H9 (cell line): ENCODE measurements at regions not wholly inside any gene's neighbourhood (a gene's known extent, or its start where the extent isn't known, plus 50 kb on each side); places are given as distances from the start of the nearest gene placed in this dataset.

Experiments
- DNase-seq: peaks from one replicate; pipeline ENCODE4 v3.0.0-alpha.2; 2017
- H2AFZ ChIP-seq: one replicate; pipeline ENCODE4 v1.6.1; 2013; ENCODE audit warnings: mild to moderate bottlenecking, low read length, control low read depth, moderate library complexity
- H2AK5ac ChIP-seq: 2 replicates; pipeline ENCODE4 v1.6.1; 2013; ENCODE audit warnings: low read length, control low read depth, mixed read lengths; ENCODE audit not compliant: insufficient read length
- H2BK120ac ChIP-seq: one replicate; pipeline ENCODE4 v1.6.1; 2013; ENCODE audit warnings: low read depth, mild to moderate bottlenecking, low read length, control low read depth, inconsistent platforms; ENCODE audit not compliant: poor library complexity, severe bottlenecking
- H2BK12ac ChIP-seq: 2 replicates; pipeline ENCODE4 v1.6.1; 2013; ENCODE audit warnings: low read length, control low read depth, mixed read lengths, low read depth; ENCODE audit not compliant: insufficient read length
- H2BK15ac ChIP-seq: 2 replicates; pipeline ENCODE4 v1.6.1; 2013; ENCODE audit warnings: low read depth, low read length, control low read depth
- H2BK20ac ChIP-seq: one replicate; pipeline ENCODE4 v1.6.1; 2013; ENCODE audit warnings: low read depth, mild to moderate bottlenecking, low read length, control low read depth, inconsistent platforms; ENCODE audit not compliant: poor library complexity, severe bottlenecking
- H2BK5ac ChIP-seq: 2 replicates; pipeline ENCODE4 v1.6.1; 2013; ENCODE audit warnings: low read length, control low read depth, mixed read lengths; ENCODE audit not compliant: insufficient read length
- H3K14ac ChIP-seq: 2 replicates; pipeline ENCODE4 v1.6.1; 2013; ENCODE audit warnings: low read length, control low read depth; ENCODE audit not compliant: insufficient read depth
- H3K18ac ChIP-seq: 2 replicates; pipeline ENCODE4 v1.6.1; 2013; ENCODE audit warnings: low read depth, mild to moderate bottlenecking, mixed read lengths, low read length, control low read depth; ENCODE audit not compliant: insufficient read length
- H3K23ac ChIP-seq: 2 replicates; pipeline ENCODE4 v1.6.1; 2013; ENCODE audit warnings: low read length, control low read depth, mixed read lengths, low read depth; ENCODE audit not compliant: insufficient read length
- H3K23me2 ChIP-seq: 2 replicates; pipeline ENCODE4 v1.6.1; 2013; ENCODE audit warnings: low read depth, mild to moderate bottlenecking, mixed read lengths, low read length, control low read depth; ENCODE audit not compliant: insufficient read length, poor library complexity, severe bottlenecking
- H3K27ac ChIP-seq: 2 replicates; pipeline ENCODE4 v1.5.1; 2013; ENCODE audit warnings: low read length, control low read depth, mixed read lengths, low read depth; ENCODE audit not compliant: insufficient read length
- H3K27me3 ChIP-seq: 2 replicates; pipeline ENCODE4 v1.6.1; 2013; ENCODE audit warnings: low read length, control low read depth, inconsistent platforms; ENCODE audit not compliant: insufficient read depth
- H3K4ac ChIP-seq: 2 replicates; pipeline ENCODE4 v1.6.1; 2013; ENCODE audit warnings: low read depth, mild to moderate bottlenecking, control low read depth, inconsistent platforms, low read length, moderate library complexity
- H3K4me1 ChIP-seq: 2 replicates; pipeline ENCODE4 v1.6.1; 2013; ENCODE audit warnings: low read length, control low read depth, inconsistent platforms; ENCODE audit not compliant: insufficient read depth
- H3K4me2 ChIP-seq: 2 replicates; pipeline ENCODE4 v1.6.1; 2013; ENCODE audit warnings: low read length, control low read depth, mixed read lengths; ENCODE audit not compliant: insufficient read length, insufficient read depth
- H3K56ac ChIP-seq: 2 replicates; pipeline ENCODE4 v1.6.1; 2013; ENCODE audit warnings: low read depth, mild to moderate bottlenecking, mixed read lengths, low read length, control low read depth; ENCODE audit not compliant: insufficient read length
- H3K79me1 ChIP-seq: 2 replicates; pipeline ENCODE4 v1.6.1; 2013; ENCODE audit warnings: low read depth, mild to moderate bottlenecking, moderate library complexity, low read length, control low read depth, inconsistent platforms; ENCODE audit not compliant: insufficient read depth, poor library complexity, severe bottlenecking
- H3K79me2 ChIP-seq: 2 replicates; pipeline ENCODE4 v1.6.1; 2013; ENCODE audit warnings: low read length, control low read depth, inconsistent platforms; ENCODE audit not compliant: insufficient read depth
- H3K9ac ChIP-seq: 2 replicates; pipeline ENCODE4 v1.6.1; 2013; ENCODE audit warnings: low read length, control low read depth, mixed read lengths; ENCODE audit not compliant: insufficient read length; ENCODE audit errors: extremely low read depth
- H3K9me3 ChIP-seq: one replicate; pipeline ENCODE4 v1.6.1; 2013; ENCODE audit warnings: low read depth, low read length, inconsistent platforms; ENCODE audit not compliant: control insufficient read depth
- H3T11ph ChIP-seq: one replicate; pipeline ENCODE4 v1.6.1; 2013; ENCODE audit warnings: mild to moderate bottlenecking, low read length, control low read depth, inconsistent platforms
- H4K20me1 ChIP-seq: one replicate; pipeline ENCODE4 v1.6.1; 2013; ENCODE audit not compliant: control insufficient read depth, insufficient read length, insufficient read depth
- H4K5ac ChIP-seq: 2 replicates; pipeline ENCODE4 v1.6.1; 2013; ENCODE audit warnings: low read depth, mild to moderate bottlenecking, mixed read lengths, low read length, control low read depth; ENCODE audit not compliant: insufficient read length
- H4K8ac ChIP-seq: replicated peaks from 2 replicates; pipeline ENCODE4 v1.6.1; 2013; ENCODE audit warnings: low read length, control low read depth, mixed read lengths, low read depth; ENCODE audit not compliant: insufficient read length
- H4K91ac ChIP-seq: 2 replicates; pipeline ENCODE4 v1.6.1; 2013; ENCODE audit warnings: low read depth, mild to moderate bottlenecking, moderate library complexity, mixed read lengths, low read length, control low read depth; ENCODE audit not compliant: insufficient read length
- H3K27ac Mint-ChIP-seq, 3 experiments: 2 replicates in 2 of 3; 3 replicates in 1 of 3; pipeline ENCODE4 v1.8.0; 2020 to 2021; ENCODE audit warnings: mixed read lengths in 3 of 3, mild to moderate bottlenecking in 1 of 3, moderate library complexity in 1 of 3
- H3K27me3 Mint-ChIP-seq: 2 replicates; pipeline ENCODE4 v1.8.0; 2021; ENCODE audit warnings: low read depth, mild to moderate bottlenecking, moderate library complexity, mixed read lengths
- H3K36me3 Mint-ChIP-seq, 3 experiments: 2 replicates in 2 of 3; 3 replicates in 1 of 3; pipeline ENCODE4 v1.8.0; 2020 to 2021; ENCODE audit warnings: low read depth in 3 of 3, mixed read lengths in 3 of 3; ENCODE audit not compliant: insufficient read depth in 1 of 3
- H3K4me1 Mint-ChIP-seq, 2 experiments: 2 replicates each; pipeline ENCODE4 v1.8.0; 2020; ENCODE audit warnings: mixed read lengths in 2 of 2
- H3K4me3 Mint-ChIP-seq, 2 experiments: 2 replicates in 1 of 2; 3 replicates in 1 of 2; pipeline ENCODE4 v1.8.0; 2020 to 2021; ENCODE audit warnings: mild to moderate bottlenecking in 2 of 2, mixed read lengths in 2 of 2, moderate library complexity in 1 of 2
- H3K9me3 Mint-ChIP-seq, 2 experiments: 2 replicates in 1 of 2; 3 replicates in 1 of 2; pipeline ENCODE4 v1.8.0; 2020; ENCODE audit warnings: mild to moderate bottlenecking in 2 of 2, mixed read lengths in 2 of 2, moderate library complexity in 1 of 2
- WGBS: extraction: QIAGEN DNeasy Blood & Tissue Kit; methylation state at CpG from one replicate; pipeline ENCODE4 v1.1.7; 2013; ENCODE audit warnings: missing lambda C conversion rate, low lambda C conversion rate, mixed read lengths; ENCODE audit not compliant: insufficient read length; ENCODE audit errors: extremely low coverage; 5-methylcytosine and 5-hydroxymethylcytosine counted together
- TF ChIP-seq, protein P1 (sequence below): fragments of 200-600 bp; sonication (generic); conservative IDR thresholded peaks from 3 replicates; pipeline ENCODE4 v1.8.0; 2021; ENCODE audit warnings: antibody characterized with exemption, mild to moderate bottlenecking

DNA sequence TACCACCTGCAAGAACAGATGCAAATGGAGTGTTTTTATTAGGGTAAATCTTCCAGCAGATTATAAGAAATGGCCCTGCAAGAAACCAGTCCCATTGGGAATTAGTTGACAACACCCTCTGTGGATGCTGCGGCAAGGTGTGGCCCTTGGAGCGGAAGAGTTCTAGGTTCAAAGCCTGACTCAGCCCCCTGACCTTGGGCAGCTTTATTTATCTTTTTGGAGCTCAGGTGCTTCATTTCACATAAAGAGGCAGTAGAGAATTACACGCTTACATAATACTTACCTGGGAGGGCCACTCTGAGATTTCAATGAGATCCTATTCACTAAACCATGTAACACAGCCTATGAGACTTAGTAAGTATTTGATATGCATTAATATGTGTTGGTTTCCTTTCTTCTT, 318.2 kb upstream of the SOX9 start:
- Mint-ChIP-seq H3K36me3 (no peaks in the 10 kb centered on the region; a peak in 1 of 7 replicates), H3K27ac (no peak overlapping the region), H3K9me3 (0 out of 5 replicates have a peak, but pooled peaks cover 0 to 2% of the 10 kb centered on the region in 2 experiments), H3K4me3 (no peak overlapping the region), H3K27me3 (no peaks in the 10 kb centered on the region; the same call in 1 of the 2 replicates), H3K4me1 (peaks cover 2 to 3% of the 10 kb centered on the region in 2 experiments)
- Histone ChIP-seq H3K18ac (no peak overlapping the region), H2BK15ac (no peak overlapping the region), H3K56ac (no peak overlapping the region), H3K4ac (no peak overlapping the region), H3K79me2 (no peaks in the 10 kb centered on the region), H3K9ac (no peak overlapping the region), H3K9me3 (no peaks in the 10 kb centered on the region), H2BK12ac (no peak overlapping the region), H3K4me1 (no peaks in the 10 kb centered on the region), H3K27me3 (no peaks in the 10 kb centered on the region), H2AK5ac (no peak overlapping the region), H2BK120ac (no peak overlapping the region), H4K91ac (no peak overlapping the region), H4K20me1 (no peaks in the 10 kb centered on the region), H3T11ph (no peak overlapping the region), H2AFZ (no peak overlapping the region), H3K79me1 (no peaks in the 10 kb centered on the region), H3K14ac (no peak overlapping the region), H4K8ac (no peak overlapping the region), H3K23ac (no peak overlapping the region), H3K27ac (no peak overlapping the region), H2BK5ac (no peak overlapping the region), H3K23me2 (no peaks in the 10 kb centered on the region), H3K4me2 (no peak overlapping the region), H2BK20ac (no peak overlapping the region), H4K5ac (no peak overlapping the region)
- TF ChIP-seq, protein P1, sequence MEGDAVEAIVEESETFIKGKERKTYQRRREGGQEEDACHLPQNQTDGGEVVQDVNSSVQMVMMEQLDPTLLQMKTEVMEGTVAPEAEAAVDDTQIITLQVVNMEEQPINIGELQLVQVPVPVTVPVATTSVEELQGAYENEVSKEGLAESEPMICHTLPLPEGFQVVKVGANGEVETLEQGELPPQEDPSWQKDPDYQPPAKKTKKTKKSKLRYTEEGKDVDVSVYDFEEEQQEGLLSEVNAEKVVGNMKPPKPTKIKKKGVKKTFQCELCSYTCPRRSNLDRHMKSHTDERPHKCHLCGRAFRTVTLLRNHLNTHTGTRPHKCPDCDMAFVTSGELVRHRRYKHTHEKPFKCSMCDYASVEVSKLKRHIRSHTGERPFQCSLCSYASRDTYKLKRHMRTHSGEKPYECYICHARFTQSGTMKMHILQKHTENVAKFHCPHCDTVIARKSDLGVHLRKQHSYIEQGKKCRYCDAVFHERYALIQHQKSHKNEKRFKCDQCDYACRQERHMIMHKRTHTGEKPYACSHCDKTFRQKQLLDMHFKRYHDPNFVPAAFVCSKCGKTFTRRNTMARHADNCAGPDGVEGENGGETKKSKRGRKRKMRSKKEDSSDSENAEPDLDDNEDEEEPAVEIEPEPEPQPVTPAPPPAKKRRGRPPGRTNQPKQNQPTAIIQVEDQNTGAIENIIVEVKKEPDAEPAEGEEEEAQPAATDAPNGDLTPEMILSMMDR: no peak
- WGBS: no CpG with 5 or more reads among the region's 3 CpGs
- DNase-seq: no peak
